ENCODE measurements at regions not wholly inside any gene's neighbourhood (a gene's known extent, or its start where the extent isn't known, plus 50 kb on each side); places are given as distances from the start of the nearest gene placed in this dataset.

DNA sequence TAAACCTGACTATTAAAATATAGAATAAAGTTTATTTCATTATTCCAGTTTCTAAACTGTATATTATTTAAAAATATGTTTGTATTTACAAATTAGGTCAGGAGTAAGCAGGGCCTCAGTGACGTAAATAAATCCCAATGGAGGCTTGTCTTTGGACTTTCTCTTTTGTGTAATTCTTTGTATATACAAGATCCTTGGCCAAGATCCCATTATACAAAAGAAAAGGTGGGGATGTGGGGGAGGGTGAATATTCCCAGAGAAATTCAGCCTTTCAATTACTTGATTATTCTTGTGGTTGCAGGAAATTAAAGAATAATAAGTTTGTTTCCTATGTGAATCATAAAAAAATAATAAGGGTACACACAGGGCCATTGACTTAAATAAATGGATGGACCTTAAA is 178.7 kb upstream of the PRPS1L1 start (continued):
- TF ChIP-seq, protein P1, sequence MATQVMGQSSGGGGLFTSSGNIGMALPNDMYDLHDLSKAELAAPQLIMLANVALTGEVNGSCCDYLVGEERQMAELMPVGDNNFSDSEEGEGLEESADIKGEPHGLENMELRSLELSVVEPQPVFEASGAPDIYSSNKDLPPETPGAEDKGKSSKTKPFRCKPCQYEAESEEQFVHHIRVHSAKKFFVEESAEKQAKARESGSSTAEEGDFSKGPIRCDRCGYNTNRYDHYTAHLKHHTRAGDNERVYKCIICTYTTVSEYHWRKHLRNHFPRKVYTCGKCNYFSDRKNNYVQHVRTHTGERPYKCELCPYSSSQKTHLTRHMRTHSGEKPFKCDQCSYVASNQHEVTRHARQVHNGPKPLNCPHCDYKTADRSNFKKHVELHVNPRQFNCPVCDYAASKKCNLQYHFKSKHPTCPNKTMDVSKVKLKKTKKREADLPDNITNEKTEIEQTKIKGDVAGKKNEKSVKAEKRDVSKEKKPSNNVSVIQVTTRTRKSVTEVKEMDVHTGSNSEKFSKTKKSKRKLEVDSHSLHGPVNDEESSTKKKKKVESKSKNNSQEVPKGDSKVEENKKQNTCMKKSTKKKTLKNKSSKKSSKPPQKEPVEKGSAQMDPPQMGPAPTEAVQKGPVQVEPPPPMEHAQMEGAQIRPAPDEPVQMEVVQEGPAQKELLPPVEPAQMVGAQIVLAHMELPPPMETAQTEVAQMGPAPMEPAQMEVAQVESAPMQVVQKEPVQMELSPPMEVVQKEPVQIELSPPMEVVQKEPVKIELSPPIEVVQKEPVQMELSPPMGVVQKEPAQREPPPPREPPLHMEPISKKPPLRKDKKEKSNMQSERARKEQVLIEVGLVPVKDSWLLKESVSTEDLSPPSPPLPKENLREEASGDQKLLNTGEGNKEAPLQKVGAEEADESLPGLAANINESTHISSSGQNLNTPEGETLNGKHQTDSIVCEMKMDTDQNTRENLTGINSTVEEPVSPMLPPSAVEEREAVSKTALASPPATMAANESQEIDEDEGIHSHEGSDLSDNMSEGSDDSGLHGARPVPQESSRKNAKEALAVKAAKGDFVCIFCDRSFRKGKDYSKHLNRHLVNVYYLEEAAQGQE (IDR thresholded peaks at IDR 0.05; ENCODE audit: unreplicated experiment) = no peak
- TF ChIP-seq ZNF114 (CRISPR knock-in tag; IDR thresholded peaks at IDR 0.05) (no peak), ZNF331 (CRISPR knock-in tag; IDR thresholded peaks at IDR 0.05; ENCODE audit: low read depth) (no peak)
- TF ChIP-seq, protein P2, sequence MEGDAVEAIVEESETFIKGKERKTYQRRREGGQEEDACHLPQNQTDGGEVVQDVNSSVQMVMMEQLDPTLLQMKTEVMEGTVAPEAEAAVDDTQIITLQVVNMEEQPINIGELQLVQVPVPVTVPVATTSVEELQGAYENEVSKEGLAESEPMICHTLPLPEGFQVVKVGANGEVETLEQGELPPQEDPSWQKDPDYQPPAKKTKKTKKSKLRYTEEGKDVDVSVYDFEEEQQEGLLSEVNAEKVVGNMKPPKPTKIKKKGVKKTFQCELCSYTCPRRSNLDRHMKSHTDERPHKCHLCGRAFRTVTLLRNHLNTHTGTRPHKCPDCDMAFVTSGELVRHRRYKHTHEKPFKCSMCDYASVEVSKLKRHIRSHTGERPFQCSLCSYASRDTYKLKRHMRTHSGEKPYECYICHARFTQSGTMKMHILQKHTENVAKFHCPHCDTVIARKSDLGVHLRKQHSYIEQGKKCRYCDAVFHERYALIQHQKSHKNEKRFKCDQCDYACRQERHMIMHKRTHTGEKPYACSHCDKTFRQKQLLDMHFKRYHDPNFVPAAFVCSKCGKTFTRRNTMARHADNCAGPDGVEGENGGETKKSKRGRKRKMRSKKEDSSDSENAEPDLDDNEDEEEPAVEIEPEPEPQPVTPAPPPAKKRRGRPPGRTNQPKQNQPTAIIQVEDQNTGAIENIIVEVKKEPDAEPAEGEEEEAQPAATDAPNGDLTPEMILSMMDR (conservative IDR thresholded peaks at IDR 0.05; ENCODE audit: low read depth in 2 of 2) = no peak
- TF ChIP-seq, protein P3, sequence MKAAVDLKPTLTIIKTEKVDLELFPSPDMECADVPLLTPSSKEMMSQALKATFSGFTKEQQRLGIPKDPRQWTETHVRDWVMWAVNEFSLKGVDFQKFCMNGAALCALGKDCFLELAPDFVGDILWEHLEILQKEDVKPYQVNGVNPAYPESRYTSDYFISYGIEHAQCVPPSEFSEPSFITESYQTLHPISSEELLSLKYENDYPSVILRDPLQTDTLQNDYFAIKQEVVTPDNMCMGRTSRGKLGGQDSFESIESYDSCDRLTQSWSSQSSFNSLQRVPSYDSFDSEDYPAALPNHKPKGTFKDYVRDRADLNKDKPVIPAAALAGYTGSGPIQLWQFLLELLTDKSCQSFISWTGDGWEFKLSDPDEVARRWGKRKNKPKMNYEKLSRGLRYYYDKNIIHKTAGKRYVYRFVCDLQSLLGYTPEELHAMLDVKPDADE (IDR thresholded peaks at IDR 0.05) = no peak

DNA sequence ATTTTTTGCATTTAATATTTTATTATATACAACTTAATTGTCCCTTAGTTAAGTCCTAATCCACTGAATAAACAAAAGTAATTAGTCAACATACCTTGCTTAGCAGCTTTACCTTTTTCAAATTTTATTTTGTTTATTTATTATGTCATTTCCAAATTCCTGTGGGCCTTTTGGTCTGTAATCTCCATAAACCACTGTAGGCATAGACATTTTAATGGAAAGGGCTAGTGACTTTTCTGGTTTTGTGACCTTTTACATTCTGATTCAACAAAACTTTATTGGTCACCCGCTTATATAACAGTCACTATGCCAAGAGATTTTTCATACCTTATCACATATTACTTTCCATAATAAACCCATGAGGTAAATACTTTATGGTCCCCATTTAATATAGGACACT is 181.3 kb upstream of the PRPS1L1 start:
- no peaks in the 10 kb centered on the region for H3K36me3 ChIP-seq (ENCODE audit: insufficient read depth)
- H3K4me1 Mint-ChIP-seq = no peaks in the 10 kb centered on the region
- no peaks in the 10 kb centered on the region for H4K20me1 ChIP-seq (replicated peaks; ENCODE audit: insufficient read depth)
- H3F3A ChIP-seq (replicated peaks; ENCODE audit: low read depth) = no peaks in the 10 kb centered on the region
- no peak overlapping the region for H3K4me2 ChIP-seq
- peak overlapping the region; percentile 43; the same call in 1 of the 2 replicates for H2AFZ ChIP-seq
- no peak overlapping the region for H3K27ac Mint-ChIP-seq
- no peak for DNase-seq (ENCODE audit: low spot score)
- H3K79me2 ChIP-seq (replicated peaks; ENCODE audit: insufficient read depth) = no peaks in the 10 kb centered on the region
- H3K4me1 ChIP-seq (ENCODE audit: insufficient read depth) = no peaks in the 10 kb centered on the region
- H3K4me3 ChIP-seq = no peak overlapping the region
- ATAC-seq = no peak
- peaks cover 2% of the 10 kb centered on the region for H3K27me3 Mint-ChIP-seq (ENCODE audit: insufficient read depth, low read depth, poor library complexity)
- H3K9me3 Mint-ChIP-seq = no peaks in the 10 kb centered on the region
- no peak overlapping the region for H3K27ac ChIP-seq (ENCODE audit: low read depth)
- H3K27me3 ChIP-seq (ENCODE audit: insufficient read depth) = no peaks in the 10 kb centered on the region
- H3K36me3 Mint-ChIP-seq (ENCODE audit: low read depth) = no peaks in the 10 kb centered on the region
- no peaks in the 10 kb centered on the region for H3K9me2 ChIP-seq (ENCODE audit: insufficient read depth)
- H3K4me3 Mint-ChIP-seq = no peak overlapping the region
- TF ChIP-seq ZNF114 (CRISPR knock-in tag; IDR thresholded peaks at IDR 0.05) (no peak), JUNB (IDR thresholded peaks at IDR 0.05; ENCODE audit: unreplicated experiment) (no peak), EZH2phosphoT487 (IDR thresholded peaks at IDR 0.05; ENCODE audit: unreplicated experiment) (no peak), NANOG (IDR thresholded peaks at IDR 0.05; ENCODE audit: borderline replicate concordance) (no peak), STAT1 (IDR thresholded peaks at IDR 0.05; ENCODE audit: unreplicated experiment) (no peak), POLR2AphosphoS5 (IDR thresholded peaks at IDR 0.05; ENCODE audit: low read depth) (no peak), ZNF331 (CRISPR knock-in tag; IDR thresholded peaks at IDR 0.05; ENCODE audit: low read depth) (no peak), EZH2 (IDR thresholded peaks at IDR 0.05; ENCODE audit: low read depth, unreplicated experiment) (no peak), CREB1 (CRISPR knock-in tag; IDR thresholded peaks at IDR 0.05; ENCODE audit: low read depth) (no peak)
- TF ChIP-seq, protein P1 (IDR thresholded peaks at IDR 0.05; ENCODE audit: unreplicated experiment) = no peak
- TF ChIP-seq, protein P3 (IDR thresholded peaks at IDR 0.05) = no peak
- TF ChIP-seq, protein P2 (conservative IDR thresholded peaks at IDR 0.05; ENCODE audit: low read depth in 2 of 2) = no peak

Measured in GM23338 (cell line).